Cardiac fibroblast (primary cell): ENCODE measurements at regions not wholly inside any gene's neighbourhood (a gene's known extent, or its start where the extent isn't known, plus 50 kb on each side); places are given as distances from the start of the nearest gene placed in this dataset.

Source experiments
- DNase-seq, 2 donors: peaks; one replicate each; pipeline versions ENCODE4 v3.0.0 to v3.0.0-alpha.2; 2010; ENCODE audit warnings: low read depth in 2 of 2
- H3K4me3 ChIP-seq, 2 donors: replicated peaks in 1 of 2; 1 replicate in 1 of 2; 2 replicates in 1 of 2; pipeline ENCODE4 v1.5.1; 2011; ENCODE audit warnings: low read depth in 2 of 2, low read length in 2 of 2, mild to moderate bottlenecking in 2 of 2, moderate library complexity in 1 of 2
- TF ChIP-seq, protein P1 (sequence below): IDR thresholded peaks from one replicate; pipeline ENCODE4 v1.5.1; 2011; ENCODE audit warnings: low read depth, mild to moderate bottlenecking, low read length, inconsistent platforms

GRCh38 chr12:113612793-113613192, 141.1 kb upstream of the LHX5 start:
- no peak for DNase-seq
- TF ChIP-seq, protein P1, sequence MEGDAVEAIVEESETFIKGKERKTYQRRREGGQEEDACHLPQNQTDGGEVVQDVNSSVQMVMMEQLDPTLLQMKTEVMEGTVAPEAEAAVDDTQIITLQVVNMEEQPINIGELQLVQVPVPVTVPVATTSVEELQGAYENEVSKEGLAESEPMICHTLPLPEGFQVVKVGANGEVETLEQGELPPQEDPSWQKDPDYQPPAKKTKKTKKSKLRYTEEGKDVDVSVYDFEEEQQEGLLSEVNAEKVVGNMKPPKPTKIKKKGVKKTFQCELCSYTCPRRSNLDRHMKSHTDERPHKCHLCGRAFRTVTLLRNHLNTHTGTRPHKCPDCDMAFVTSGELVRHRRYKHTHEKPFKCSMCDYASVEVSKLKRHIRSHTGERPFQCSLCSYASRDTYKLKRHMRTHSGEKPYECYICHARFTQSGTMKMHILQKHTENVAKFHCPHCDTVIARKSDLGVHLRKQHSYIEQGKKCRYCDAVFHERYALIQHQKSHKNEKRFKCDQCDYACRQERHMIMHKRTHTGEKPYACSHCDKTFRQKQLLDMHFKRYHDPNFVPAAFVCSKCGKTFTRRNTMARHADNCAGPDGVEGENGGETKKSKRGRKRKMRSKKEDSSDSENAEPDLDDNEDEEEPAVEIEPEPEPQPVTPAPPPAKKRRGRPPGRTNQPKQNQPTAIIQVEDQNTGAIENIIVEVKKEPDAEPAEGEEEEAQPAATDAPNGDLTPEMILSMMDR: no peak
- no peak overlapping the region for H3K4me3 ChIP-seq

DNA sequence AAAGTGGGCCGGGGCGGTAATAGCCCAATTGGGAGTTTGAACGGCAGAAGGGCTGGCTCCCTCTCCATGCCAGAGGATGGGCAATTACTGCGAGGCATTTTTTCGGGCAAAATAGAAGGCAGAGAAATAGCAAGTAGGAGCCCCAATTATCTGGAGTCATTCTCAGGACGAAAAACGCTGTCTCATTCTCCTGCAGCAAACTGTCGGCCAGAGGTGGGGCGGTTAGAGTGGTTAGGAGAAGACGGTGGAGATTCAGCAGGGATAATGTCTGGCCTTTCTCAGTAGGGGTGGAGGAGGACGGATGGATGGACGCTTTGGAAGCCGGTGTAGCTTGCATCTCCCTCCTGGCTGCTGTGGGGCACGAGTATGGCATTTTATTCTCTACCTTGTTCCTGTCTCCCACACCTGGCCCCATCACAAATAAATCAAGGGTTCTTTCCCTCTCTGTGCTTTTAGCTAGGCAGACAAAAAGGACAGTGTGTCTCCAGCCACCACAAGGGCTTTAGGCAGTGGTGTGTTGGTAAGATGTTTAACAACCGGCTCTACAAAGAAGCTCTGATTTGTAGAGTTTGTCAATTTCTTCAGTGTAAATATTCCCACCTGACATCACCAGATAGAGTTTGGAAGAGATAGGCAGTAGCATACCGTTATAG, 140.5 kb upstream of the LHX5 start:
- no peak overlapping the region for H3K4me3 ChIP-seq
- TF ChIP-seq, protein P1: no peak

GRCh38 chr12:113611652-113612051, 140.0 kb upstream of the LHX5 start:
- no peak overlapping the region for H3K4me3 ChIP-seq
- no peak for DNase-seq
- TF ChIP-seq, protein P1: no peak

More for the DNA sequence above, 140.5 kb upstream of the LHX5 start:
- DNase-seq: no peak

GRCh38 chr12:113610698-113611097, 139.0 kb upstream of the LHX5 start:
- TF ChIP-seq, protein P1: no peak
- H3K4me3 ChIP-seq: no peak overlapping the region
- DNase-seq: no peak

DNA sequence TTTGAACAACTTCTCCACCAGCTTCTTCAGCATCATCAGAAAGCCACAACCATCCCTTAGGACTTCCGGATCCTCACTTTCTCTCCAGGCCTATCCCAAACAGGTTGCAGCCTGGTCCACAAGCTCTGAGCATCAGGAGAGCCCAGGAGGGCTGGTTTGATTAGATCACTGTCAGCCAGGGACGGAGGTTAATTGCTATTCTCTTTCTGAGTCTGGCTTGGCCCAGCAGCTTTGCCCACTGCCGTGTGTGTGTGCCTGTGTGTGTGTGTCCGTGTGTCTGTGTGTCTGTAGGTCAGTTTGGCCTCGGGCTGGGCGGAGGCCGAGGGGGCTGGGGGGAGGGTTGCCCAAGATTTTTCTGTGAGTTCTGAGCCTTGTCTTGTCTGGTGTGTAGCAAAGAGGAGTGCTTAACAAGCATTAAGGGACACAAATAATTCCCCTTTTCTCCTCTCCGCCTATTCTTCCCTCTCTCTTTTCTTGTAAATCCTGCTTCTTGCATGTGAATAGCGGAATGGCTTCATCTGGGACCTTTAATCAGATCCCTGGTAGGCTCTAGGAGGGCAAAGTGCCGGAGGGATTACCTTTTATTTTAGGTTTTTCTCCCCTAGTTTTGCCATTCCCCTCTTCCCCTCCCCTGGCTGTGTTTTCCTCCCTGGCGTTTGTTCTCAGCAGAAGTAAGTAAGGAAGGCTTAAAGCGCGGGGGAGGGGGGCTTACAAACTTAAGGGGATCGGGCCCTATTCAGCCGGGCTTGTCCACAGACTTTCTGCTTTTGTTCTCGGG, 138.2 kb upstream of the LHX5 start:
- DNase-seq: no peak
- TF ChIP-seq, protein P1: no peak
- no peak overlapping the region for H3K4me3 ChIP-seq

GRCh38 chr12:113604666-113605065, 133.0 kb upstream of the LHX5 start:
- no peak overlapping the region for H3K4me3 ChIP-seq
- no peak for DNase-seq
- TF ChIP-seq, protein P1: no peak
